T-helper 1 cell (primary cell): ENCODE measurements at regions not wholly inside any gene's neighbourhood (a gene's known extent, or its start where the extent isn't known, plus 50 kb on each side); places are given as distances from the start of the nearest gene placed in this dataset.
"Not testable (repeated sequence)": the region's sequence is repeated elsewhere in the genome, so short reads cannot be mapped to it uniquely, and the experiment has no call there.

ENCODE experiments used
- DNase-seq, 5 donors: peaks; one replicate each; pipeline ENCODE4 v3.0.0-alpha.2; 2012 to 2020

- no peak for DNase-seq
Measured at GRCh38 chr6:84348801-84349200, 121.4 kb upstream of the CEP162 start.

GRCh38 chr6:84346372-84346771 lies 118.9 kb upstream of the CEP162 start:
- DNase-seq, result no peak

GRCh38 chr6:84344005-84344404 lies 116.6 kb upstream of the CEP162 start:
- DNase-seq, result no peak

DNA sequence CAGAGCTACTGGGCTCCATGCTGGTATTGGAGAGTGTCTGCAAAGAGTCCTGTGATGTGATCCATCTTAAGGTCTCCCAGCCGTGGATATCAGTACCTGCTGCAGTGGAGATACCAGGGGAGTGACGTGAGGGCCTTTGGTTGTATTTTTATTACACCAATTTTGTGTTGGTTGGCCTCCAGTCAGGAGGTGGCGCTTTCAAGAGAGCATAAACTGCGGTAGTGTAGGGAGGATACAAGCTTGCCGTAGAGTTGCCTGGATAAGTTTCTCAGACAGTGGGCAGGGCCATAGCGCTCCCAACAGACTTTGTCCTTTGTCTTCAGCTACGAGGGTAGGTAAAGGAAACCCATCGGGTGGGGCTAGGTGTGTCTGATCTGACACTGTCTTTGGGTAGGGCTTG lies 113.0 kb upstream of the CEP162 start:
- DNase-seq, result no peak

DNA sequence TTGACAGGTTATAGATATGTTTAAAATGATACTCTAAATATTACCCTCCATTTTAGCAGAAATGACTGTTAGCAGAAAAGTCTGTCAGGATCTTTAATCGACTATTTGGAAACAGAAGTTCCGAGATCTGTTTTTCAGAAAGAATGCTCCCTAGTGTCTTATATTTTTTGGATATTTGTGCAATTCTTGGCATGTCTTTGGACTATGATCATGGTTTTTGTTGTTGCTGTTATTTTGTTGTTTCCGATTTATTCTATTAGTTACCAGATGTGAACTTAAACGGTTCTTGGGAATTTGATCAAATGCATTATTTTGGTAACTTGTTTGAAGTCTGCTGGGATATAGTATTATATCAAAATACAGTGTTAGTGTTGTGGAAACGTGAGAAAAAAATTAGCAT lies 106.4 kb upstream of the CEP162 start:
- DNase-seq, result no peak

DNA sequence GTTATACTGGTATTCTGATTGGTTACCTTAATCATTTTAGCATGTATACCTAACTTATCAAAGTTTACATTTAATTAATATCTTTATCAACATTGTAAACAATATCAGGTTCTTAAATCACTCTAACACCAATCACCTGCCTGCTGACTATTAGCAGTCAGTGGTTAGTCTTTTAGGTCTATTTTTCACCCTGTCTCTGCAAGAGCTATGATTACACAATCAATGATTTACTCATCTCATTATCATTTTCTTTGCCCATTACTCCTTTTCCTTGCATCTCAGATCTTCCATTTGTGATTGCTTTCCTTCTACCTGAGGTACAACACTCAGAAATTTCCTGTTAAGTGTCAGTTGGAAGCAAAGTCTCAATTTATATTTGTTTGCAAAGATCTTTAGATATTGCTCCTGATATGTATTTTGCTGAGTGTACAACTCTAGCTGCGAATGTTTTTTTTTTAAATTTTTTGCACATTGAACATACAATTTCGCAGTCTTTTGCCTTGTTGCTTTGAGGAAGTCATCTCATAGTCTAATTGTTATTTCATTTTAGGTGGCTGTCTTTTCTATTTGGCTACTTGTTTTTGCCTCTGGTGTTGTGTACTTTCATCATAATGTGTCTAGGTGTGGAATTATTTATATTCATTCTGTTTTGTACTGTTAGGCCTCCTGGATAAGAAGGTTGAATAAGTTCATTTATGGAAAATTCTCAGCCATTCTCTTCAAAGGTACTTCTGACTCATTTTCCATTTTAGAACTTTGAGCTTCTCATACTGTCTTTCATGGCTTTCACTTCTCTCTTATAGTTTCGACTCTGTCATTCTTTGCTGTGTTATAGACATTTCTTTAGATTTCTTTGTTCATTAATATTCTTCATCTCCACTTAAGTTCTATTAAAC lies 104.9 kb upstream of the CEP162 start:
- no peak for DNase-seq

DNA sequence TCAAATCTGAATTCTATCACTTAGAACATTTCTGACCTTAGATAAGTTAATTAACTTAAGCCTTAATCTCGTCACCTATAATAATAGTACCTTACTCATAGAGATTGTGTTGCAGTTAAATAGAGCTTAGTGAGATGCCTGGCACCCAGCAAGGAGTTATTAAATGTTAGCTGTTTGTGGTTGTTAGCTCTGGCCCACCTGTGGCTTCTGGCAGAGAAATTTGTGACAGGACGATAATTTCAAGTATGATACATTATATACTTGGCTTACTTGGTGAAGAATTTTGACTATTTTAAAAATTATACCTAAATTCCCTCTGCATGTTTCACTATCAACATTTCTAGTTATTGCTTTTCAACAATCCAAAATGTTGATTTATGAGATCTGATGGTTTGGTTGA lies 102.9 kb upstream of the CEP162 start:
- no peak for DNase-seq

- DNase-seq, result no peak
Measured at GRCh38 chr6:84329516-84329915, 102.1 kb upstream of the CEP162 start.

DNA sequence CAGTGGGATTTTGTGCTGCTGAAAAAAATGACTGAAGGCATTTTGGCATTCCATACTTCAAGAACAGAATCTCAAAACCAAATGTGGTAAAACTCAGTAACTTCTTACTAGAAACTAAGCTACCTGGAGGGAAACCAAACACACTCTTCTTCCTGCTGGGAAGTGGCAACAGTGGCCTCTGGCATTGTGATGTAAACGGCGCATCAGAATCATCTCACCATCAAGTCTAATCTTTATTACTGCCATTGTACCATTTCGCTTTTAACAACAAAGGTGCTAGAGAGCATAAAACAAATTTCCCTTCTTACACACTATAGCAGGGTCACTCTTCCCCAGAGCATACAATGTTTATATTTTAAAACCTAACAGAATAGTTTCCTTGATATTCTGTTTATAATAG lies 101.6 kb upstream of the CEP162 start:
- no peak for DNase-seq

DNA sequence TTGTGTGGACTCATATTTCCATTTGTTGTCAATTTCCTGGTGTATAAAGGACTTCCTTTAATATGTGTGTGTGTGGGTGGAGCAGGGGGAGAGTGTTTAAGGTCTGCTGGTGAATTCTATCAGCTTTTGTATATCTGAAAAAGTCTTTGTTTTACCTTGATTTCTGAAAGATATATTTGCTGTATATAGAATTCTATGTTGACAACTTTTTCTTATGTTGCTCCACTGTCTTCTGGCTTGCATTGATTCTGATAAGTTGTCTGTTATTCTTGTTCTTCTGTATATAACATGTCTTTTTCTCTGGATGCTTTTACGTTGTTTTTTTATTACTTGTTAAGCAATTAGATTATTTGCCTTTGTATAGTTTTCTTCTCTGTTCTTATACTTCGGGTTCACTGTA lies 90.0 kb upstream of the CEP162 start:
- DNase-seq, result no peak

- no peak for DNase-seq
Measured at GRCh38 chr6:84314377-84314898, 87.0 kb upstream of the CEP162 start.

- no peak for DNase-seq
Measured at GRCh38 chr6:84309336-84309735, 81.9 kb upstream of the CEP162 start.

DNA sequence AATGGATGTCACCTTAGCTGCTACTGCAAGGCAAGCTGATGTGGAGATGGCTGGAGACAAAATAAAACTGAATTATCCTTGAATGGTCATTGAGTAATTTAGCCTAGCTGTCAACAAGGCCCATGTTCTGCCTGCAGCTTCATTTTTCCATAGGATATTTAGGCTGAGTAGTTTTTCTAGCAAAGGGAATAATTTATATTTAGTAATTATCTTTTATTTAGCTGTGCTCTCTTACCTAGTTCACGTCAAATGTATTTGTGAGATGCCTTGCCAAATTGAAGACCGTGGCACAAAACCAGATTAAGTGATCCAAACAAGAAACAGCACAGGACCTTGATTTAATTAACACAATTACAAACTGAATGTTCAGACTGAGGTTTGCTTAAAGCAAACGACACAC lies 77.4 kb upstream of the CEP162 start:
- no peak for DNase-seq

GRCh38 chr6:84291033-84291432 lies 63.6 kb upstream of the CEP162 start:
- not testable (repeated sequence) for DNase-seq

DNA sequence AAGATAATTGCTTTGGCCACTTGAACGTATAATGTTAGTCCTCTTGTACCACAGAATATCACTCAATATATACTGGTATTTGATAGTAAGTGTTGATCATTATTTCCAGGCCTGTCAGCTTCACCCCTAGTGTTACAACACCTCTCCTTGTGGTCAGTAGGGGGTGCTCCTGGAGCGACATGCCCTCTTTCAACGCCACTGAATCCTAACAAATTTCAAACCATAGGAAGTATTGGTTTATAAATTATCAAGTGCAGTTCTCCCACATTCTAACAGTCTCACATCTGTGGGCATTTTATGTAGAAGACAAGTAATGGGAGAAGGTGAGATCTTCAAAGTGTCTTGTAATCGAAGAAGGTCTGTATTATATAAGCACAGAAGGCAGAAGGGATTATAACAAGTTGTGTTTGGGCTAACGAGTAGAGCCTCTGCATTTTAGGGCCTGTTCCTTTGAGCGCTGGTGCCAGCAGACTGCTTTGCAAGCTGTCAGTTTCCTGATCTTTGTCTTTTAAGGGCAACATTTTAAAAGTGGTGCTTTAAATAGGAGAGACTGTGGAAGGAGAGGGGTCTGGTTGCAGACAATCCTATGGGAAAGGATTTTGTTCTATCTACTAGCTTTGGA lies 57.1 kb upstream of the CEP162 start:
- DNase-seq, result no peak

DNA sequence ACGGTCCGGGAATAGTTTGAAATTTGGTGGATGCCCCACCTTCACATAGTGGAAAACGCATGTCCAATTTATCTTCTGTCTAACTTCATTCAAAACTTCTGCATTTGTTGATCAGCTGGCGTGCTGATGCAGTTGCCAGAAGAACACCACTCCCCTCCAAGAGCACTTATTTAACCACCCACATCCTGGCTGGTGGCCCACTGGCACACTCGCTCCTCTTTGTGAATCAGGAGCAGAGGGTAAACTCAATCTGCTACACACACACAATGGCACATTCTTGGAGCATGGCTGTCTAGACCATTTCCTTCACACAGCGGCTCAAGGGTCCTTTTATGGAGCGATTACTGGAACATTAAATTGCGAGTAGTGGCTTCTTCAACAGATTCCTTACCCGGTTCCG lies 55.1 kb upstream of the CEP162 start:
- DNase-seq, result no peak

DNA sequence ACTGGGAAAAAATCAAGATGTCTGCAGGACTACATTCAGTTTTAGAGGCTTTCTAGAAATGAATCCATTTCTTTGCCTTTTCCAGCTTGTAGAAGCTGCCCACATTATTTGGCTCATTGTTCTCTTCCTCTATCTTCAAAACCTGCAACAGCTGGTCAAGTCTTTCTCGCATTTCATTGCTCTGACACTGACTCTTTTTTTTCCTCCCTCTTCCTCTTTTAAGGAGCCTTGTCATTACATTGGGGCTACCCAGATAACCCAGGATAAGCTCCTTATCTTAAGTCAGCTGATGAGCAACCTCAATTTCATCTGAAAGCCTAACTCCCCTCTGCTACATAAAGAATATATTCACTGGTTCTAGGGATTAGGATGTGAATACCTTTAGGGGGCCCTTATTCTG lies 53.2 kb upstream of the CEP162 start:
- DNase-seq, result no peak

GRCh38 chr6:84280030-84280429 lies 52.6 kb upstream of the CEP162 start:
- no peak for DNase-seq

- DNase-seq, result no peak
Measured at GRCh38 chr6:84278321-84278998, 51.0 kb upstream of the CEP162 start.
